ENCODE measurements at regions not wholly inside any gene's neighbourhood (a gene's known extent, or its start where the extent isn't known, plus 50 kb on each side); places are given as distances from the start of the nearest gene placed in this dataset.

DNA sequence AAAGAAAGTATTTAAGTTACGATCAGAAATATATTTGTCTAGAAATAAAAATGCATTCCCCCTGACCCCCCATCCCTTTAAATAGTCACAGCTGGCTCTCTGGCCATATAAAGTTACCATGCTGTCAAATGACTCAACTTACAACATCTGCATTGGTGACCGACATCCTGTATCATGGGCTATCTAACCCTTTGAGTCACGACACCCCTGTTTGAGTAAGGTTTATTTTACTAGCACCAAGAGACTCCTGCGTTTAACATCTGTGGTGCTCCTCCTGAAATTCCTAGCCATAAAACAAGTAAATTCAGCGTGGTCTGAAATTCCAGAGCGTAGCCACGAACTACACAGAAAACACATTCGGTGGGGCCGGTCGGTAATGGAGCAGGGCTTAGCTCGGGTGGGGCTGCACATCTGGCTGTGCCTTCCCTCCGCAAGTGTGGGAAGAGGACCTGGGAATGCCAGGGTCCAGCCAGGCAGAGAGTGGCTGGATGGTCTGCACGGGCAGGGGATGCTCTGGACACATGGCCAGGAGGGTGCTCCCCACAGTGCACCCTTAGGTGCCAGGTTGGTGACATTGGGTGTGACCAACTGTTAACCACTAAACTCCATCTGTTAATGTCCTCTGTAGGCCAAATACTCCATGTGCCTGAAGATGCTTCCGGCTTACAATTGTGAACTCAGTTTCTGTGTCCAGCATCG is 53.0 kb upstream of the CLDN14 start:
- DNase-seq (ENCODE audit: low read depth in 2 of 2), result no peak
- H3K4me3 ChIP-seq (replicated peaks in 1 of 2; ENCODE audit: low read depth in 2 of 2, low read length in 2 of 2), result no peak overlapping the region
- TF ChIP-seq, protein P1, sequence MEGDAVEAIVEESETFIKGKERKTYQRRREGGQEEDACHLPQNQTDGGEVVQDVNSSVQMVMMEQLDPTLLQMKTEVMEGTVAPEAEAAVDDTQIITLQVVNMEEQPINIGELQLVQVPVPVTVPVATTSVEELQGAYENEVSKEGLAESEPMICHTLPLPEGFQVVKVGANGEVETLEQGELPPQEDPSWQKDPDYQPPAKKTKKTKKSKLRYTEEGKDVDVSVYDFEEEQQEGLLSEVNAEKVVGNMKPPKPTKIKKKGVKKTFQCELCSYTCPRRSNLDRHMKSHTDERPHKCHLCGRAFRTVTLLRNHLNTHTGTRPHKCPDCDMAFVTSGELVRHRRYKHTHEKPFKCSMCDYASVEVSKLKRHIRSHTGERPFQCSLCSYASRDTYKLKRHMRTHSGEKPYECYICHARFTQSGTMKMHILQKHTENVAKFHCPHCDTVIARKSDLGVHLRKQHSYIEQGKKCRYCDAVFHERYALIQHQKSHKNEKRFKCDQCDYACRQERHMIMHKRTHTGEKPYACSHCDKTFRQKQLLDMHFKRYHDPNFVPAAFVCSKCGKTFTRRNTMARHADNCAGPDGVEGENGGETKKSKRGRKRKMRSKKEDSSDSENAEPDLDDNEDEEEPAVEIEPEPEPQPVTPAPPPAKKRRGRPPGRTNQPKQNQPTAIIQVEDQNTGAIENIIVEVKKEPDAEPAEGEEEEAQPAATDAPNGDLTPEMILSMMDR (IDR thresholded peaks at IDR 0.05; ENCODE audit: low read depth, low read length), result no peak

DNA sequence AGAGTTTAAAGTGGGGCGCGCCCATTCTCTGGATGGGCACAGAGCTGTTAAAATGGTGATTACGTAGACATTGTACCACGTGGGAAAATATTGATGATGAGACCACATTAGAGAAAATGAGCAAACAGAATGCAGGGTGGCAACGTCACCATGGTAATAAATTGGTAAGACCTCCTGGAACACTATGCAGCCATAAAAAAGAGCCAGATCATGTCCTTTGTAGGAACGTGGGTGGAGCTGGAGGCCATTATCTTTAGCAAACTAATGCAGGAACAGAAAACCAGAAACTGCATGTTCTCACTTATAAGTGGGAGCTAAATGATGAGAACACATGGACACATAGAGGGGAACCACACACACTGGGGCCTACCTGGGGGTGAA is 53.5 kb upstream of the CLDN14 start:
- no peak for DNase-seq (ENCODE audit: low read depth in 2 of 2)
- TF ChIP-seq, protein P1 (IDR thresholded peaks at IDR 0.05; ENCODE audit: low read depth, low read length), result no peak
- H3K4me3 ChIP-seq (replicated peaks in 1 of 2; ENCODE audit: low read depth in 2 of 2, low read length in 2 of 2), result no peak overlapping the region

DNA sequence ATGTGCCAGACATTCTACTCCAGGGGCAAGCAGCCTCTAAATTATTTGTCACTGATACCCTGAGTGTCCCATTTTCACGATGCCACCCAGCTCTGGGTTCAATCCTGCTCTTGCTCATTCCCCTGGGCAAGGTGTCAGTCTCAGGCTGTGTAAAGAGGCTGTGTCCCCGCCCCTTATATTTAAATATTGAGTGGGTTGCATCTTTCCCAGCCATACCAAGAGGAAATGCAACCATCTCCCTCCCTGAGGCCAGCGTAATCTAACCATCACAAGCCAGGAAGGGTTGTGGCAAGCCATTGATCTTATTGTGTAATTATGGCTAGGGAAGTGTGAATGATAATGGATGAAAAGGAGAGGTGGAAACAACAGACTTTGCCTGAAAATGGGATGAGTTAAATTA is 54.7 kb upstream of the CLDN14 start:
- DNase-seq (ENCODE audit: low read depth in 2 of 2), result no peak
- H3K4me3 ChIP-seq (replicated peaks in 1 of 2; ENCODE audit: low read depth in 2 of 2, low read length in 2 of 2), result no peak overlapping the region
- TF ChIP-seq, protein P1 (IDR thresholded peaks at IDR 0.05; ENCODE audit: low read depth, low read length), result no peak

DNA sequence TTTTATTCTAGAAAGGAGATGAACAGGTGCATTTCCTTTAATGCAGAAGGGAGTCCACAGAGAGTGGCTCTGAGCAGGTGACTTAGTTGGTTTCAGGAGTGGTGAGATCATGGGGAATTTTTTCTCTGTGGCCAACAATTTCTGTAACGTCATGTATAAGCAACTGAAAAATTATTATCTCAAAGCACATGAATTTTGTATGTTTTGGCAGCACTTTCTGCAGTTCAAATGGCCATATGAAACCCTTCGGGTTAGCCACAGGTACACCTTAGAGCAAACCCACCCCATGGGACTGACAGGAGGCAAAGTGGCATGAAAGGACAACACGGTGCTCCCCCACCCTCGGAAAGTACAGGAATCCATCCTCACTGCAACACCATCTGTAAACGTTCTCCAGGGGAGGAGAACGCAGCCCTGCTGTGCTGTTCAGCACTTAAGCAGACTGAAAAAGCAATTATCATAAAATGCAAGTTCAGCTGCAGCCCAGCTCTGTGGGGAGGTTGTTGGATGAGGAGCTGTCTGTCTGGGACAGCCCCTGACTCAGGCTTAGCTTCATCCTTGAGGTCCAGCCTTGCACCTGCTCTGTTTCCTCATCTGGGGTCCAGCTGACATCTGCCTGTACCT is 55.8 kb upstream of the CLDN14 start:
- TF ChIP-seq, protein P1 (IDR thresholded peaks at IDR 0.05; ENCODE audit: low read depth, low read length), result no peak
- no peak for DNase-seq (ENCODE audit: low read depth in 2 of 2)
- no peak overlapping the region for H3K4me3 ChIP-seq (replicated peaks in 1 of 2; ENCODE audit: low read depth in 2 of 2, low read length in 2 of 2)

DNA sequence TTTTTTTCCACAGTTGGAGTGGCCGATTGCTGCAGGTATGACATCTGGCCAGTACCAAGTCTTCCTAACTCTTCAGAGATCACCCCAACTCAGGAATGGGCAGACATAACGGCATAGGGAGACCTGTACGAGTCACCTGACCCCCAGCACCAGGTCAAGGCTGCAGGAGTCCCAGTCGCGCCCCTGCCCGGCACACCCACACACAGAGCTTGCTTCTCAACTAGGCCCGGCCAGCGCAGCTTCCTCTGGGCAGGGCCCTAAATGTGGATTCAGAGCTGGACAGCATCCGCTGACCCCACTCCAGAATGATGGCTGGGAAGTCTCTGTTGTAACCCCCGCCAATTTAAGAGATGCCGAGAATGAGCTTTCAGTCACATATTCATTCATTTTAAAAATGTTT is 58.8 kb upstream of the CLDN14 start:
- TF ChIP-seq, protein P1 (IDR thresholded peaks at IDR 0.05; ENCODE audit: low read depth, low read length), result no peak
- no peak for DNase-seq (ENCODE audit: low read depth in 2 of 2)
- H3K4me3 ChIP-seq (replicated peaks in 1 of 2; ENCODE audit: low read depth in 2 of 2, low read length in 2 of 2), result no peak overlapping the region

DNA sequence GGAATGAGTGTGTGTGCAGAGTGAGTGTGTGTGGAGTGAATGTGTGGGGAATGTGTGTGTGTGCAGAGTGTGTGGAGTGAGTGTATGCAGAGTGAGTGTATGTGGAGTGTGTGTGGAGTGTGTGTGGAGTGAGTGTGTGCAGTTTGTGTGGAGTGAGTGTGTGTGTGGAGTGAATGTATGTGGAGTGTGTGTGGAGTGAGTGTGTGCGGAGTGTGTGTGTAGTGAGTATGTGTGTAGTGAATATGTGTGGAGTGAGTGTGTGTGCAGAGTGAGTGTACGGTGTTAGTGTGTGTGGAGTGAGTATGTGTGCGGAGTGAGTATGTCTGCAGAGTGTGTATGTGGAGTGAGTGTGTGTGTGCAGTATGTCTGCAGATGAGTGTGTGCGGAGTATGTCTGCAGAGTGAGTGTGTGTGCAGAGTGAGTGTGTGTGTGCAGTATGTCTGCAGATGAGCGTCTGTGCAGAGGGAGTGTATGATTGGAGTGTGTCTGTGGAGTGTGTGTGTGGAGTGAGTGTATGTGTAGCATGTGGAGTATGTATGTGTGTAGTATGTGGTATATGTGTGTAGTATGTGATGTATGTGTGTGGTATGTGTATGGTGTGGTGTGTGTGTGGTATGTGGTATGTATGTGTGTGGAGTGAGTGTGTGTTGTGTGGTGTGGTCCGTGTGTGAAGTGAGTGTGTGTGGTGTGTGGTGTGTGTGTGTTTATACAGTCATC is 59.7 kb upstream of the CLDN14 start:
- DNase-seq (ENCODE audit: low read depth in 2 of 2), result no peak
- no peak overlapping the region for H3K4me3 ChIP-seq (replicated peaks in 1 of 2; ENCODE audit: low read depth in 2 of 2, low read length in 2 of 2)
- TF ChIP-seq, protein P1 (IDR thresholded peaks at IDR 0.05; ENCODE audit: low read depth, low read length), result no peak

Data from cardiac fibroblast (primary cell).